ENCODE measurements at regions not wholly inside any gene's neighbourhood (a gene's known extent, or its start where the extent isn't known, plus 50 kb on each side); places are given as distances from the start of the nearest gene placed in this dataset.

GRCh38 chr10:9811601-9812000, 1206.1 kb upstream of the CELF2 start:
- TF ChIP-seq CTCF (conservative IDR thresholded peaks at IDR 0.05 in 1 of 2, IDR thresholded peaks at IDR 0.05 in 1 of 2; ENCODE audit: extremely low read depth in 1 of 2, insufficient read depth in 1 of 2, low read depth in 1 of 2, low read length in 2 of 2): no peak
- no peak for TF ChIP-seq EZH2 (IDR thresholded peaks at IDR 0.05; ENCODE audit: borderline replicate concordance, low read length)

Data from mammary epithelial cell (primary cell).